IMR-90 (cell line): ENCODE measurements at regions not wholly inside any gene's neighbourhood (a gene's known extent, or its start where the extent isn't known, plus 50 kb on each side); places are given as distances from the start of the nearest gene placed in this dataset.

Source experiments
- ATAC-seq: fragments of 200-7000 bp; cut with Tn5 transposase; 2 replicates; pipeline ENCODE4 v1.9.1; 2020; ENCODE audit warnings: low read depth, mild to moderate bottlenecking, moderate library complexity
- BruUV-seq: library from RNA; stranded (reverse); fragments of 400-500 nt; replicated peaks from 2 replicates; lab custom pipeline; 2021; lab: Mats Ljungman, UMichigan
- CTCF ChIA-PET: fragments of 300-600 bp; formaldehyde crosslinking; extraction: SDS; loops from one replicate; lab custom pipeline; 2021; ENCODE audit warnings: antibody characterized with exemption; lab: Yijun Ruan, JAX
- POLR2A ChIA-PET: fragments of 300-600 bp; sonication (Branson Sonifier 250); formaldehyde crosslinking; loops from one replicate; lab custom pipeline; 2022; ENCODE audit warnings: antibody characterized with exemption; ENCODE audit not compliant: unreplicated experiment; lab: Charles Lee
- DNase-seq: peaks from one replicate; pipeline ENCODE4 v3.0.0; 2013
- H2AFZ ChIP-seq: replicated peaks from 2 replicates; pipeline ENCODE3; 2013; ENCODE audit warnings: low read length, mild to moderate bottlenecking; ENCODE audit not compliant: poor library complexity
- H2AK5ac ChIP-seq: 2 replicates; pipeline ENCODE4 v1.6.1; 2013; ENCODE audit warnings: low read depth, low read length, inconsistent platforms
- H2AK9ac ChIP-seq: replicated peaks from 2 replicates; pipeline ENCODE3; 2013; ENCODE audit warnings: mild to moderate bottlenecking, low read depth, low read length, moderate library complexity; ENCODE audit not compliant: poor library complexity
- H2BK120ac ChIP-seq: 2 replicates; pipeline ENCODE4 v1.6.1; 2013; ENCODE audit warnings: low read depth, low read length, inconsistent platforms
- H2BK15ac ChIP-seq: 3 replicates; pipeline ENCODE4 v1.6.1; 2013; ENCODE audit warnings: low read depth, low read length, inconsistent platforms
- H2BK20ac ChIP-seq: 2 replicates; pipeline ENCODE4 v1.6.1; 2013; ENCODE audit warnings: low read depth, mild to moderate bottlenecking, inconsistent platforms, low read length, moderate library complexity
- H2BK5ac ChIP-seq: 2 replicates; pipeline ENCODE4 v1.6.1; 2013; ENCODE audit warnings: mild to moderate bottlenecking, low read depth, low read length, inconsistent platforms; ENCODE audit not compliant: poor library complexity, severe bottlenecking
- H3K14ac ChIP-seq: replicated peaks from 2 replicates; pipeline ENCODE4 v1.6.1; 2013; ENCODE audit warnings: low read depth, low read length, inconsistent platforms
- H3K18ac ChIP-seq: 2 replicates; pipeline ENCODE4 v1.6.1; 2013; ENCODE audit warnings: low read depth, low read length, control low read depth
- H3K23ac ChIP-seq: 2 replicates; pipeline ENCODE4 v1.6.1; 2013; ENCODE audit warnings: low read depth, low read length, inconsistent platforms
- H3K27ac ChIP-seq: 2 replicates; pipeline ENCODE4 v1.5.1; 2013; ENCODE audit warnings: mild to moderate bottlenecking, control low read depth, low read length; ENCODE audit not compliant: insufficient read depth
- H3K27me3 ChIP-seq: 2 replicates; pipeline ENCODE4 v1.6.1; 2013; ENCODE audit warnings: low read length; ENCODE audit not compliant: control insufficient read depth, insufficient read depth
- H3K36me3 ChIP-seq: 2 replicates; pipeline ENCODE4 v1.6.1; 2013; ENCODE audit warnings: low read length, mixed read lengths; ENCODE audit not compliant: control insufficient read depth, insufficient read depth
- H3K4ac ChIP-seq: 2 replicates; pipeline ENCODE4 v1.6.1; 2013; ENCODE audit warnings: low read depth, low read length, inconsistent platforms
- H3K4me1 ChIP-seq: 2 replicates; pipeline ENCODE4 v1.6.1; 2013; ENCODE audit warnings: low read length, mixed read lengths; ENCODE audit not compliant: control insufficient read depth, insufficient read depth
- H3K4me2 ChIP-seq: 2 replicates; pipeline ENCODE4 v1.6.1; 2013; ENCODE audit warnings: low read depth, mild to moderate bottlenecking, control low read depth, low read length, moderate library complexity
- H3K4me3 ChIP-seq: 2 replicates; pipeline ENCODE4 v1.5.1; 2013; ENCODE audit warnings: low read depth, mild to moderate bottlenecking, control low read depth, low read length, moderate library complexity; ENCODE audit not compliant: insufficient read depth
- H3K56ac ChIP-seq: 2 replicates; pipeline ENCODE4 v1.6.1; 2013; ENCODE audit warnings: low read length, inconsistent platforms; ENCODE audit not compliant: insufficient read depth; ENCODE audit errors: extremely low read depth
- H3K79me1 ChIP-seq, 2 experiments: 2 replicates each; pipeline ENCODE4 v1.6.1; 2013; ENCODE audit warnings: low read length in 2 of 2, inconsistent platforms in 1 of 2, low read depth in 1 of 2
- H3K9ac ChIP-seq: 2 replicates; pipeline ENCODE4 v1.6.1; 2013; ENCODE audit warnings: low read depth, low read length, control low read depth
- H3K9me1 ChIP-seq: 2 replicates; pipeline ENCODE4 v1.6.1; 2013; ENCODE audit warnings: low read length, inconsistent platforms; ENCODE audit not compliant: insufficient read depth
- H3K9me3 ChIP-seq: 2 replicates; pipeline ENCODE4 v1.6.1; 2013; ENCODE audit warnings: low read length; ENCODE audit not compliant: control insufficient read depth, insufficient read depth
- H4K20me1 ChIP-seq: 2 replicates; pipeline ENCODE4 v1.6.1; 2013; ENCODE audit warnings: low read length, inconsistent platforms; ENCODE audit not compliant: insufficient read depth
- H4K5ac ChIP-seq: 2 replicates; pipeline ENCODE4 v1.6.1; 2013; ENCODE audit warnings: mild to moderate bottlenecking, low read depth, low read length, control low read depth
- H4K8ac ChIP-seq, 2 experiments: 2 replicates each; pipeline ENCODE4 v1.6.1; 2013; ENCODE audit warnings: low read depth in 2 of 2, low read length in 2 of 2, control low read depth in 1 of 2, inconsistent platforms in 1 of 2
- H4K91ac ChIP-seq: 2 replicates; pipeline ENCODE4 v1.6.1; 2013; ENCODE audit warnings: low read depth, low read length, inconsistent platforms; ENCODE audit not compliant: insufficient read depth
- BHLHE40 ChIP-seq: fragments of 150-350 bp; IDR thresholded peaks from 2 replicates; pipeline ENCODE4 v1.6.1; 2016; ENCODE audit warnings: mild to moderate bottlenecking, low read depth, low read length
- WGBS, 2 experiments: methylation state at CpG; one replicate each; pipeline versions ENCODE4 v1.1.5 to v1.1.7; 2013; ENCODE audit warnings: missing lambda C conversion rate in 2 of 2; ENCODE audit not compliant: insufficient read length in 1 of 2; ENCODE audit errors: extremely low coverage in 2 of 2; 5-methylcytosine and 5-hydroxymethylcytosine counted together
- dilution Hi-C: fragments of 300-500 bp; cut with HindIII; formaldehyde crosslinking; loops from one replicate; pipeline ENCODE4 v1.14.3; 2018; ENCODE audit warnings: low sequenced_read_pairs; ENCODE audit not compliant: unreplicated experiment
- in situ Hi-C: fragments of 300-500 bp; cut with MboI; formaldehyde crosslinking; loops from 3 replicates; pipeline ENCODE4 v1.14.3; 2019; ENCODE audit warnings: low sequenced_read_pairs, inconsistent platforms, mixed read lengths
- intact Hi-C: fragments of 100-400 bp; cut with micrococcal nuclease; formaldehyde crosslinking; loops from 2 replicates; pipeline ENCODE4 v1.10.0; 2022

DNA sequence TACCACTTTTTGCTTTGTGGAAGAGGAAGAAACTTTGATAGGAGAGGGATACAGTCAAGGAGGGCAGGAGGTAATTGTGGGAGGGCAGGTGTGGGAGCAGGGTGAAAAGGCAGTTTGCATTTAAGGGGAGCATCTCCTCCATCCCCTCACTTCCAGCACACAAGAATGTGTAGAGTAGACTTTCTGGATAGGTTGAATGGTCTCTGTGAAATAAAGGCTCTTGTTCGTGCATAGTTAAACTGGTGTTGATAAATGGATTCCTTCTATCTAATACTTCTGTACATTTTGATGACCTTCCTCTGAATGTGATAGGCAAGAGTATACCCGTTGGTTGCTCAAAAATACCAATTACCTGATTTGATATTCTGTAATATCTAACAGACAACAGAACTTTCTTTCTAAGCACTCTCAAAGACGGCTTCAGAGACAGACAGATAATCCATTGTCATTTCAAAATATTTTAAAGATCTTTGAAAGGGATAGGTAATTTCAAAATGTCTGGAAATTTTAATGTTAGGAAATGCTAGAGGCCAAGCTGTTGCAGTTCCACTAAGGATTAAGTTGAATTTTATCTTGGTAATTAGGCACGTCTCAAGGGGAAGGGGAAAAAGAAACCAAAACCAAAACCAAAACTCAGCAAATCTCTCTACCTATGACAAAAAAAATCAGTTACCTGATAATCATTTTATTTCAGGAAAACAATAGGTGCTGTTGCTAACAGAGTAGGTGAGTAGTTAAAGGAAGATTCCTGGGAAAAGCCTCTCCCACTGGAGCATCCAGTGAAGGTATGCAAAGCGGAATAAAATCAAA, 302.6 kb downstream of the COG6 start:
- ChIA-PET CTCF (no interaction called here), POLR2A (no interaction called here)
- no peaks in the 10 kb centered on the region for H4K20me1 ChIP-seq
- no peak for TF ChIP-seq BHLHE40
- no peak for ATAC-seq
- H3K56ac ChIP-seq = no peak overlapping the region
- dilution Hi-C loops (no loop called here), intact Hi-C loops (no loop called here), in situ Hi-C loops (no loop called here)
- H3K9ac ChIP-seq = no peak overlapping the region
- no CpG with 5 or more reads among the region's 5 CpGs for WGBS, 2 experiments
- H4K5ac ChIP-seq = no peak overlapping the region
- H2BK20ac ChIP-seq = no peak overlapping the region
- no peaks in the 10 kb centered on the region for H3K36me3 ChIP-seq
- H3K4me2 ChIP-seq = no peak overlapping the region
- H3K14ac ChIP-seq = no peak overlapping the region
- H2BK120ac ChIP-seq = no peak overlapping the region
- H4K8ac ChIP-seq = no peak overlapping the region
- no peak overlapping the region for H2BK5ac ChIP-seq
- H3K9me3 ChIP-seq = no peaks in the 10 kb centered on the region
- no TSS peak for BruUV-seq
- no peak overlapping the region for H3K18ac ChIP-seq
- H3K27ac ChIP-seq = no peak overlapping the region
- no peak for DNase-seq
- H2AK5ac ChIP-seq = no peak overlapping the region
- no peak overlapping the region for H2AK9ac ChIP-seq
- no peaks in the 10 kb centered on the region for H3K9me1 ChIP-seq
- no peak overlapping the region for H2BK15ac ChIP-seq
- H3K79me1 ChIP-seq = no peaks in the 10 kb centered on the region
- H3K4me1 ChIP-seq = no peaks in the 10 kb centered on the region
- H4K91ac ChIP-seq = no peak overlapping the region
- no peak overlapping the region for H3K23ac ChIP-seq
- H2AFZ ChIP-seq = no peak overlapping the region
- no peak overlapping the region for H3K4ac ChIP-seq
- H3K4me3 ChIP-seq = no peak overlapping the region
- H3K27me3 ChIP-seq = no peaks in the 10 kb centered on the region
